NCI-H2196 (cell line): ENCODE measurements at regions not wholly inside any gene's neighbourhood (a gene's known extent, or its start where the extent isn't known, plus 50 kb on each side); places are given as distances from the start of the nearest gene placed in this dataset.

Experiments used
- DNase-seq: peaks from one replicate; lab custom pipeline; 2025; ENCODE audit not compliant: unreplicated experiment; lab: John Stamatoyannopoulos, UW

DNA sequence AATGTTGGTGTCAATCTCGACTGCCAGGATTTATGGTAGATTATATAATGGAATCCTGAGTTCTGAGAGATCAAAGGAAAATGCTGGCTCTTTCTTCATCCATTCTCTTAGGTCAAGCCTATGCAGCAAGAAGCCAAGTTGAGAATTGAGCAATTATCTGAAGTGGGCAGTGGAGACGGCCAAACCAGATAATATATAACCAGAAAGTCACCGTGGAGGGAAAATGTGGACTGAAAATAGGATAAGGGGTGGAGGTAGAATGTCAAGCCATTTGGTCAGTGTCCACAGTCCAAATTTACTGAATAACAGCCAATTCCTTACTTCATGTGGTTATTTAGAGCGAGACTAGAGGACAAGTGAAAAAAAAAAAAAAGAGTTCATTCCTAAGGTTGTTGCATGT is 107.8 kb upstream of the ESR1 start:
- no peak for DNase-seq

DNA sequence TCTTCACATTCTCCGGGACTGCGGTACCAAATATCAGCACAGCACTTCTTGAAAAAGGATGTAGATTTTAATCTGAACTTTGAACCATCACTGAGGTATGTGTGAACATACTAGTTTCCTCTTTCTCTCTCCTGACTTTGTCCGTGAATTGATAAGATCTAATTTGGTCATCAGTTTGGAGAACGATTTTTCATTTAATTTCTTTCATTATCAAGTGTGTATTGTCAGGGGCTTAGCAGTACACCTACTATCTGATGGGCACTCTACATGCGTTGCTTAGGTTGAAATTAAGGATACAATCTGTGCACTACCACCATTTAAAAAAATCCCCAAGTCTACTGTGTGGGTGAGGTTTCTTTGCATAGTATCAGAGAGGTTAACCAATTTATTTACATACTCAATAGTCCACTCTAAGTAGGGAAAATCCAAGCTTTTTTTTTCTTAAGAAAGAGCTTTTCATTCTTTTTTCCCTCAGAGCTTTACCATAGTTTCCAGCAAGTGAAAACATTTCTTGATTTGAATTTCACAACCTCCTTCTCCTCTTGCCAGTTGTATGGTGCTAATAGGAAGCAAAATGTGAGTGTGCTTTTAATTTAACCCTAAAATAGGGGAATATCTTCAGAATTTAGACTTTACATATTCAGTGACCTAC is 105.4 kb upstream of the ESR1 start:
- no peak for DNase-seq

DNA sequence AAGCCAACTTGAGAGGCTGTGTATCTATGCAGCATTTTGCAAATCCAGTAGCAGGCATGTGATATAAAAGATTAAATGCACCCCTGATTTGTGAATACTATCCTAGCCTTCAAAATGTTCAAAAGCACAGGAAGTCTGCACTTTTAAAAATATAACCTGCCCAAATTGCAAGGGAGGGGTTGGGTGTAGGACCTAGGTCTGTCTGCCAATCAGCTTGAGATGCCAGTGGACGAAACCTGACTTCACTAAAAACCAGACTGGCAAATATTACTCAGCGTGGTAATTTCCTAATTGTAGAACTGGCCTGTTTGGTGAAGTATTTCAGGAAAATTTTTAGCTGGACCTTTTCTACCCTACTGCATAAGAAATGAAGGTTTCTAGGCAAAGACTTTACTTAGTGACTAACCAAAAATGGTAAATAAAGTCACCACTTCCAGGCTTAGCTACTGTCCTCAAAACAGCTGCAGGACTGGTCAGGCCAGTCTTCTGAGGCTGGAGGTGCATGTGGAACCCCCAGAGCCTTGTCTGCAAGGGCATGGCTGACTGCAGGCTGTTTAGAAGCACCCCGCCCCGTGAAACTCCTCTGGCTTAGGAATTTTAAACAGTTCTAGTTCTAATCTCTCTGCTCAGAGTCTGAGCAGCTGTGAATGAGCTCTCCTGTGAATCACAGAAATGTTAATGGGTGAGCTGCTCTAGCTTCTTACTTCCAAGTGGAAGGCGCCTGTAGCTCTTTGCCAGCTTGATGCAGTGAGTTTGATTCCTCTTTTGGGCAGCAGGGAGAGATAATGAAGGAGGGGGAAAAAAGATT is 104.4 kb upstream of the ESR1 start:
- no peak for DNase-seq

DNA sequence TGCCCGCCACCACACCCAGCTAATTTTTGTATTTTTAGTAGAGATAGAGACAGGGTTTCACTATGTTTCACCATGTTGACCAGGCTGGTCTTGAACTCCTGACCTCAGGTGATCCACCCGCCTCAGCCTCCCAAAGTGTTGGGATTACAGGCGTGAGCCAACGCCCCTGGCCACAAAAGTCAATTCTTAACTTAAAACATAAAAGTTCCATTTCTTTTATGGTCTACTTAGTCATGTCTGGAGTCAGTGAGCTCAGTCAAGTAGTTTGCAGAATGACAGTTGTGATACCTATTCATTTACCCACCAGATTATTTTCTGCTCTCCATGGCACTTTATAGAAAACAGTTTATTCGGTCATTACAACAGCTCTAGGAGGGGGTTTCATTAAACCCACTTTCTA is 103.1 kb upstream of the ESR1 start:
- DNase-seq: no peak

DNA sequence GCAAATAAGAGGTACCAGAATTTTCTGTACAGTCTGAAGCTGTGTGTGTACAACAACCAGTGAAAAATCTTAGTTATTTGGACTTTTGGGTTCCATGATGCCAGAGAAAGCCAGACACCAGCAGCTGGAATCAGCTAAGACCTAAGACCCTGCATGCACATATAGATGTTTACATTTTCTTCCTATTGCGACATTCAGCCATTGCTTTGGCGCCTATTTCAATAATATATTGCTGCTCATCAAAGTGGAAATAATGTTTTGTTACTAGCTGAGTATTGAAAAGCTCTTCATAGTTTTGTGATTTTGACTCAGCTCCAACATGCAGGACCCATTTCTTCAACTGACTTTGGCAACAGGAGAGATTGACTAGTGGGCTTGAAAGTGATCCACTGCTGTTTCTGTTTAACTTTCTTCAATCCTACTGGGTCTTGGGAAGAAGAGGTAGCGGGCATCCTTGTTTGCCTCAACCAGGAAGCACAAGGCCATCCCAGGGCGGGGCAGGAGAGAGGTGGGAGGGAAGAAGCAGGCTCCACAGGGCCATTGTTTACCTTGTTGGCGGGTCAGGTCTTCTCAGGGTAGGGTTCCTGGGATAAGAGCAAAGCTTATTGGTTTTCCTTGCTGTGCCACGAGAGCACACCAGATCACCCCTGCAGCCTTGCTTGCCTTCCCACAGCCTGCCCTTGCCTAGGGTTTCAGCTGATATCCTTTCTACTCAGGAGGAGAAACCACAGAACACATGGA is 101.3 kb upstream of the ESR1 start:
- DNase-seq: no peak

DNA sequence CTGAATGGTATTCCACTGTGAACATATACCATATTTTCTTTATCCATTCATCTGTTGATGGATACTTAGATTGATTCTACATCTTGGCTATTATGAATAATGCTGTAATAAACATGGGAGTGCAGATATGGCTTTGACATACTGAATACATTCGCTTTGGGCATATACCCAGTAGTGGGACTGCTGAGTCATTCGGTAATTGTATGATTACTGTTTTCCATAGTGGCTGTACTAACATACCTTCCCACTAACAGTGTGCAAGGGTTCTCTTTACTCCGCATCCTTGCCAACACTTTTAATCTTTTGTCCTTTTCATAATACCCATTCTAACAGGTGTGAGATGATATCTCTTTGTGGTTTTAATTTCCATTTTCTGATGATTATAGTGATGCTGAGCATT is 98.2 kb upstream of the ESR1 start:
- no peak for DNase-seq

DNA sequence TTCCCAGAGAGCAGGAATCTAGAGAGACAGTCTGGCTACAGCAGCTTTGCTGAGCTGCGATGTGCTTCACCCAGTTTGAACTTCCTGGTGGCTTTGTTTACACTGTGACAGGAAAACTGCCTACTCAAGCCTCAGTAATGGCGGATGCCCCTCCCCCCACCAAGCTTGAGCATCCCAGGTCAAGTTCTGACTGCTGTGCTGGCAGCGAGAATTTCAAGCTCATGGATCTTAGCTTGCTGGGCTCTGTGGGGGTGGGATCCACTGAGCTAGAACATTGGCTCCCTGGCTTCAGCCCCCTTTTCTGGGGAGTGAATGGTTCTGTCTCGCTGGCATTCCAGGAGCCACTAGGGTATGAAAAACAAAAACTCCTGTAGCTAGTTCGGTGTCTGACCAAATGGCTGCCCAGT is 91.0 kb upstream of the ESR1 start:
- no peak for DNase-seq

DNA sequence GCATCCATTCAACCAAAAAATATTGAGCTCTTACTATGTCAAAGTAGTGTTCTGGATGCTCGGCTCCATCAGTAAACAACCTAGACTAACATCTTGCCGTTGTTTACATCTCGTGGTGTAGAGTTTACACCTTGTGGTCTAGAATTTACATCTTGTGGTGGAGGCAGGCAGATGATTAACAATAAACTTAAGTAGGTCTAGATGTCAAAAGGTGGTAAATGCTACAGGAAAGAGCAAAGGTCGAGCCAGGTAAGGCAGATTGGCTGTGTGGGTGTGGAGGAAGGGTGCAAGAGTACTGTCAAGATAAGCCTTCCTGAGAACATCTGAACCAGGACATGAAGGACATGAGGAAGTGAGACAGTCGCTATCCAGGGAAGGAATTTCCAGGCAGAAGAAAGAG is 88.4 kb upstream of the ESR1 start:
- DNase-seq: no peak

DNA sequence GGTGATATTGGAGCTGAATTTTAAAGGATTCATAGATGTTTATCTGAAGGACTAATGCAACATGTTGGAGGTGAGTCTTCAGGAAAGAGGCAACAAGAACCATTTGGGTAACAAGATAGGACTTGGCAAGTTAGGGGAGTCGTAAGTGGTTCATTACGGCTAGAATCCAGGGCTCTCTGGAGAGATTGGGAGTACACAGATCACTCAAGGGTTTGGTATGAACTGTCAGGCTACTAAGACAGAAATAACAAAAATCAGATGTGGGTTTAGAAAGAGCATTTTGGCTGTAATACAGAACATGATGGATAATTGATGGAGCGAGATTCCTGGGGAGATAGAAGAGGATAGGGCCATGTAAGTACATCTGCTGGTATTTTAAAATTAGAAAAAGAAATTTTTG is 86.3 kb upstream of the ESR1 start:
- no peak for DNase-seq

DNA sequence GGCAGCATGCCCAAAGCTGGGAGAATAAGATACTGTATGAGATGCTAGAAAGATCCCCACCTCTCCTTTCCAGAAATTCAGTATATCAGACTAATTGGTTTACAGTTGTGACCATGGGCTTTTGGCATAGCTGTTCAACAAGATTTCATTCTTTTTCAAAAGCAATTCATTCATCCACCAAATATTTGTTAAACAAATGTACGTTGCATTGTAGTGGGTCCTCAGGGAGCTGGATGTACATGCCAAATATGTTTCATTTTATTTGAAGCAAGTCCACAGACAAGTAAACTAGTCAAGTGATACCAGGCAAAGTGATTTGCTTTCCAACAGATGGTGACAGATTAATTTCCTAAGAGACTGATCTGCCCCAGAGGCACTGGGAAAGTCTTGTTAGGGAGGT is 85.8 kb upstream of the ESR1 start:
- DNase-seq: no peak

DNA sequence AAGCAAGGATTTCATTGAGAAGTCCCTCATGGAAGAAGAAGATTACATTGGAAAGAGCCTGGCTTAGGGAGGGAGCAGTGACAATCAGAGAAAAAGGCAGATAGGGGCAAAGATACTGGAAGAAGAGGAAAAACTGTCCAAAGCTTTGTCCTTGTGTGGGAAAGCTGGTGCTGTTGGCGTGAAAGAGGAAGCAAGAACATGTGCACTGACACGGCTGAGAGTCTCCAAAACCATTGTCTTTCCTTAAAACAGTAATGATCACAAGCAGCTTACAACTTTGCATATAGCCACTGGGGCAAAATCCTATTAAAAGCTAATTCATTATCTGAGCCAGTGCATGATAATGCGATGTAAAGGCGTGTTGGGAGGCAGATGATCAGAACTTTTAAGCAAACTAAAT is 85.1 kb upstream of the ESR1 start:
- no peak for DNase-seq

DNA sequence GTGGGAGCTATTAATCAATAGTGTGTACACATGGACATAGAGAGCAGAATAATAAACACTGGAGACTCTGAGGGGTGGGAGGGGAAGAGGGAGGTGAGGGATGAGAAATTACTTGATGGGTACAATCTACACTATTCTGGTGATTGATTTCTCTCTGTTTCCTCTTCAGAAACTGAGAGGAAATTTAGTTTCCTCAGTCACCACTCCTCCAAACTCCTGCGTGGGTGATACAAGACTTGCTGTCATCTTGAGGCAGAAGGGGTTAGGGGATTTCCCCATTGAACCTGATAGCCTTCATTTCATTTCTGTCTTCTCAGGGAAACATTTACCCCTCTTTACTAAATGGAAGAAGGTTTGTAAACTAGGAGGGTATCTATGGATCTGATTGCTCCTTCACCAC is 84.3 kb upstream of the ESR1 start:
- no peak for DNase-seq

DNA sequence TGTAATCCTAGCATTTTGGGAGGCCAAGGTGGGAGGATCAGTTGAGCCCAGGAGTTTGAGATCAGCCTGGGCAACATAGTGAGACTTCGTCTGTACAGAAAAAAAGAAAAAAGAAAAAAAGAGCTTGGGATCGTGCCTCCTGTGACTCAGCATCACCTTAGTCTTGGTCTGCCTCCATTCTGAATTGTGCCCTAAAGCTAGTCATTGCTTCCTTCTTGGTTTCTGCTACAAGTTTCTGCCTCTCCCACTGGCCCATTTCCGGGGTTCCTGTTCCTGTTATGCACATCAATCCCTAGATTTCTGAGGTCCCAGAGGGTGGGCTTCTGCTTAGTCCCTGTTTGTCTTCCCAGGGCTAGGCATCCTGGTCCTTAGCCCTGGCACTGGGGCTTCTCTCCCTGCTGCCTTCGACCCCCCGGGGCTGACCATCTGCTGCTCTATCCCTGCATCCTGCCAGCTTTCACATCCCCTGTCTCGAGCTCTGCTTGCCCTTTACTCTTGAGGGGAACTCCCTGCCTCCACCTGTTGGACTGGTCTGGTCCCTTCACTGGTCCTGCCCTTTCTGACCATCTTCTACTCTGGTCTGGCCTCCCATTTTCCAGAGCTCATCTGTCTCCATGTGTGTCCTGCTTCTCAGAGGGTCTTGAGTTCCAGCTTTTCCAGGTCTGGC is 77.5 kb upstream of the ESR1 start:
- DNase-seq: no peak

DNA sequence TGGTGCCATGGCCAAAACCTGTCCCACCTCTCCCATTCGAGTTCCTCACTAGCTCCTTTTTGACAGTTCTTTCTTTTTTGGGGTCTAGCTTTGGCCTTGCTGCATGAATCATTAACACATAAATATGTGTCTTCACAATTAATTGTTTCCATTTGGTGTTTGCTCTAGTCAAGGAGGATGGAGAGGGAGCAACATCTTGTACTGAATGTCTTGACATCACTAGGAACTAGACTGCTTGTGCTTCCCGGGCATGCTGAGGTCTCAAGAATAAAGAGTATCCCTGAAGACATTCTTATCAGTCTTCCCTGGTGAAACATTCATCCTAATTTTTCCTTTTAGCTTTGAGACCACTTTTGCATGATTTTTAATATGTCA is 77.0 kb upstream of the ESR1 start:
- DNase-seq: no peak

DNA sequence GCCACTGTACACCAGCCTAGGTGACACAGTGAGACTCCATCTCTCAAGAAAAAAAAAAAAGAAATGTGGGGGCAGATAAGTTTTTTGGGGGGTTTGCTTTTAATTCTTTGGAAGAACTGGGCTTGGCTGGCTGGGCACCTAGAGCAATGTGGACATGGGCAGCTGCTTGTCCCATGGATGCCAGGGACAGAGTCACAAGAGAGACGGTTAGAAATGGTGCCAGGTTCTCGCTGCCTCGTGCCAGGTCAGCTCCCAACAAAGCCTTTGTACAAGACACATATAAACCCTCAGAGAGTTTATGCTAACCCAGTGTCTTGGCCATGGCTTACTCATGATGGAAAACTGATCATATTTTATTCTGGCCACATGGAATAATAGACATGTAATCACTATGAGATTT is 76.2 kb upstream of the ESR1 start:
- DNase-seq: no peak

DNA sequence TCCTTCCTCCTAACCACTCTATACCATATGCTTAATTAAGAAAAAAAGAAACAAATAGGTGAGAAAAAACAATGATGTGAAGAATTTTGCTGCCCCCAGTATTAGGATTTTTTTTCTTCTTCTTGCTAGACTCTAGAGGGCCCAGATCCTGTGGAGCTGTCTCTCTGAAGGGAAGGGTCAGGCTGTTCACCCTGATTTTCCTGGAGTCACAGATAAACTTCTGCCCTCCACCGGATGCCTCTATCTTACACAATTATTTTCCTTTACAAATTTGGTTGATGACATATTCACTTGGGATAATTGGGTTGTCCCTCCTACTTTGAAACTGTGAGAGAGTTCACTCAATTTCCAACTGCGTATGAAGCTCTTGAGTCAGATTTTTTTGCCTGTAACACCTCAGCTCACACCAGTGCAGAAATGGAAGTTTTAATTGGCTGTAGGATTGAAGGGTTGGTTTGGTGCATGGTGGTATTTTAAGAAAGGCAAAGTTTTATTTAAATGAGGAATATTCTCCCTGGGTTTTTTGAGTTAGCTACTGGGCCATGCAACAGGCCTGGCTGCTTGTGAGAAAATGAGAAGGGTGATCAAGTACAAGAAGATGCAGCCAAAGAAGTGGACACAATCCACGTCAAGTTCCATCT is 73.7 kb upstream of the ESR1 start:
- no peak for DNase-seq

DNA sequence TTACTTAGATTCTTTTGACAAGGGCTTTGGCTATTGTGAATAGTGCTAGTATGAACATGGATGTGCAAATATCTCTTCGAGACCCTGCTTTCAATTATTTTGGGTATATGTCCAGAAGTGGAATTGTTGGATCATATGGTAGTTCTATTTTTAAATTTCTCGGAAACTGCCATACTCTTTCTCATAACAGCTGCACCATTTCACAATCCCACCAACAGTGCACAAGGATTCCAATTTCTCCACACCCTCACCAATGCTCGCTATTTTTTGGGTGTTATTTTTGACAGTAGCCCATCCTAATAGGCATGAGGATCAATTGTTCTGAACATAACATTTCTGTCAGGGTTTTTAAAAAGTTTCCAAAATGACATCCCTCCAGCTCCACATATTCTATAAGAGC is 69.2 kb upstream of the ESR1 start:
- no peak for DNase-seq

DNA sequence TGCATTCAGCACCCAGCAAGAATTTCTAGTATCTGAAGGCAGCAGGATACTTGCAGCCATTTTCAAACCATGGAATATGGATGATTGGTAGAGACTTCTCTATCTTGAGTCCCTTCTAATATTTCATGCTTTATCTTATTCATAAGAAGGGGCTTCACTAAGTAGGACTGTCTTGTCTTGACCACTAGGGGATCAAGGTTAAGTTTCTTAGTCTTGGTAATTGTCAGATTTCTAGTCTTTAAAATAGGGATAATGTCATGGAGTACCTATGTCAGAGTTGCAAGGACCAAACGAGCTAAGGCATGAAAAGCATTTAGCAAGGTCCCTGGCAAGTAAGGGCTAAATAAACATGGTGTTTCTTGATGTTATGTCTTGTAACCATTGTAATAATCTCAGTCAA is 68.5 kb upstream of the ESR1 start:
- no peak for DNase-seq

DNA sequence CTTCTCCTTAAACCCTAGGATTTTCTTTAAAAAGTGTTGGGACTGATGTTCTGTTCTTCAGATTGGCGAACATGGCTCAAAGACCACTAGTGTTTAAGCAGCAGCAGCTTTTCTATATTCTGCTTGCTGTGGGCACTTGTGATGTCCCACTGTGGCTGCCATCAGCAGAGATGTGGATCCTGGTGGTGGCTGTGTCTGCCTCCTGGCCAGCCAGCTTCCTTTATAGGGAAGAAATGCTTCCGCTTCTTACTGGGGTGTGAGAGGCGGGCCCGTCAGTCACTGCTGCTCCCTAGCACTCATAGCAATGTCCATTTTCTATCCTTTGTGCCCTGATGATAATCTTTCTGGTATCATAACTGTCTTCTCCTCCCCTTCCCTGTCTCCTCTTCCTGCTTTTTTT is 66.7 kb upstream of the ESR1 start:
- no peak for DNase-seq

DNA sequence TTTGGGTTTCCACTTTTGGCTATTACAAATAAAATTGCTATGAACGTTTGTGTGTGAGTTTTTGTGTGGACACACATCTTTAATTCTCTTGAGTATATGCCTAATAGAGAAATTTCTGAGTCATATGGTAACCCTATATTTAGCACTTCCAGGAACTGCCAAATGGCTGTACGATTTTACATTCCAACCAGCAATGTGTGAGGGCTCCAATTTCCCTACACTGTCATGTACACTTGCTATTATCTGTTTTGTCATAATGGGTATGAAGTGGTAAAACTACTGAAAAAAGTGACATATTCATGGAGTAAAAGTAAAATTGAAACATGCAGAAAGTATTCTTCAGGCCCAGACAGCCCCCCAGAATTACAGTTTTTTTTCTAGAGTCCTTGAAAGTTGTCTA is 59.6 kb upstream of the ESR1 start:
- no peak for DNase-seq

DNA sequence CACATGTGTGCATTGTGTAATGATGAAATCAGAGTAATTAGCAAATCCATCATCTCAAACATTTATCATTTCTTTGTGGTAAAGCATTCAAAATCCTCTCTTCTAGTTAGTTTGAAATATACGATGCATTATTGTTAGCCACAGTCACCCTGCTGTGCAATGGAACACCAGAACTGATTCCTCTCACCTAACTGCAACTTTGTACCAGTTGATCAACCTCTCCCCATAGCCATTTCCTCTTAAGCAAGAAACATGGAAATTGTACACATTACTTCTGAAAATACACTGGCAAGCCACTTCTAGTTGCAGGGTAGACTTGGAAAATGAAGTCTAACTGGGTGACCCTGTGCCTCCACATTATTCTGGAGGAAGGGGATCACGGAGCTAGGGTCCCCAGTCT is 58.1 kb upstream of the ESR1 start:
- no peak for DNase-seq
